NCI-H1105 (cell line): ENCODE measurements at regions not wholly inside any gene's neighbourhood (a gene's known extent, or its start where the extent isn't known, plus 50 kb on each side); places are given as distances from the start of the nearest gene placed in this dataset.
"Not testable (repeated sequence)": the region's sequence is repeated elsewhere in the genome, so short reads cannot be mapped to it uniquely, and the experiment has no call there.

Source experiments
- DNase-seq: peaks from one replicate; lab custom pipeline; 2025; lab: John Stamatoyannopoulos, UW

DNA sequence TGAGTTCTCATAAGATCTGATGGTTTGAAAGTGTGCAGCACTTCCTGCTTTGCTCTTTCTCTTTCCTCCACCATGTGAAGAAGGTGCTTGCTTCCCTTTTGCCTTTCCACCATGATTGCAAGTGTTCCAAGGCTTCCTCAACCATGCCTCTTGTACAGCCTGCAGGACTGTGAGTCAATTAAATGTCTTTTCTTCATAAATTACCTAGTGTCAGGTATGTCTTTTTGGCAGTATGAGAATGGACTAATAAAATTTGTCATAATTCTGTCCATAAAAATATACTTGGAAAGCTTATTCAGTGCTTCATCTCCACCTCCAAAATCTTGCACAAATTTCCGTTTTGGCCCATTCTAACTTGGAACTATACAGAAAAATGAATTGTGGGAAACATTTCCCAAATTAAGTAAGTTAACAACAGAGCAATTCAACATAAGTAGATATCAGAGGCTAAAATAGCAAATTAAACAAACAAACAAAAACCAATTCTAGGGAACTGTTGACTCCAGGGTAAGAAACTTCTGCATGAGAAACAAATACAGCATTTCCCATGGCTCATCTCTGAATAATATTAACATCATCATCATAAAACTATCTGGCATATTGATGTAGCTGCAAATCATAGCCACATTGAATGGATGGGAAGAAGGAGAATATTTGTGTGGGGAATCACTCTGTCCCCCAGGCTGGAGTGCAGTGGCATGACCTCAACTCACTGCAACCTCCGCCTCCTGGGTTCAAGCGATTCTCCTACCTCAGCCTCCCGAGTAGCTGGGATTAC is 459.5 kb upstream of the FAR2 start:
- DNase-seq = no peak

DNA sequence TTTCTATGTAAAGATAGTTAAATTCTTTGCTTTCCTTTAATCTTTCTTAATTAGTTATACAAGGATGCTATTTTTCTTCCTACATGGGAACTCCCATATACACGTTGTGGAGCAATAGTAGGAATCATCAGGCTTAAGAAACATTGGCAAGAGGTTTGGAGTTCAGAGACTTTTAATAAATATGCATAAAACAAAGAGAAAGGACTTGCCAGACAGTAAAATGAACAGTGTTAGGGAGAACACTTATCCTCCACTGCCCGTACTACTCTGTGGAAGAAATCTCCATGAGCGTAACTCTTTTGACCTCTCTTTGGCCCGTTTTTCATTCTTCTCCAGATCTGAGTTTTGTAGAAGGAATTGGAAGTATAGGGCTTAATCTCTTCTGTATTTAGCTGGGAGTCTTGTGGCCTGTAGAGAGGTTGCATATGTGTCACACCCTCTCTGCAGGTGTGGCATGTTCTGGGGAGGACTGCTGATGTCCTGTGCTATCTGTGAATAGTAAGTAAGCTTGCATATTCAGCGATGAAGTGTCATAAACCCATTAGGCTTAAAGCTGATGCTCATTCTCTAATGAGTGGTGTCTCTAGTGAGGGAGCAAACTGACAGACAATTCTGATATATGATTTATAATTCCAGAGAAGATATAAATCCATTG is 455.4 kb upstream of the FAR2 start:
- DNase-seq = no peak

DNA sequence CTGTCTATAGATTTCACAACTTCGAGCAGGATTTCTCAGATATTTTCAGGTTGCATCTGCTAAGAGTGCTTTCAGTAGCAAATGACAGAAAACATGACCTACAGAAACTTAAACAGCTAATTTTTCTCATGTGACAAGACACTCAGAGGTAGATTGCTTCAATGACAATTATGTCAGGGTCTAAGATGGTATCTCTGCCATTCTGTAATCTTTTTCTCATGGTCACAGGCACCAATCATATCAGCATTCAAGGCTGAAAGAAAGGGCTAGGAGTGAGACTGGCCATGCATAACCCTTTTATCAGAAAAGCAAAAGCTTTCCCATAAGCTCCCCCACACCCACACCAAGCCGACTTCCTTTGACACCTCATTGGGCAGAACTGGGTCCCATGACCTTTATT is 450.5 kb upstream of the FAR2 start:
- no peak for DNase-seq

DNA sequence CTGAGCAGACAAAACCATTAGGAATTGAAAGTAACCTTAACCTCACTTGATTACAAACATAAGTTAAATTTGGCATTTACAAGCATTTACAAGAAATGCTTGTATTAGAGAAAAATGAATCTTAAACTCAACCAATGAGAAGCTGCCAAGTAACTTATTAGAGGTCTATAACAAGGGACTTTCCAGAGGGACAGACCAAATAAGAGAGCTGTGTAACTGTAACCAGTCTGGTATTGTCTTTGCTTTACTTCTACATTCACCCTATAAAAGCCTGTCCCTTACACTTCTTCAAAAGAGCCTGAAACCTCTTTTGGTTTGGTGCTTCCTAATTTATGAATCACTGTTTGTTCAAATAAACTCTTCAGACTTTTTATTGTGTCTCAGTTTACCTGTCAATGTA is 450.0 kb upstream of the FAR2 start:
- DNase-seq = no peak

DNA sequence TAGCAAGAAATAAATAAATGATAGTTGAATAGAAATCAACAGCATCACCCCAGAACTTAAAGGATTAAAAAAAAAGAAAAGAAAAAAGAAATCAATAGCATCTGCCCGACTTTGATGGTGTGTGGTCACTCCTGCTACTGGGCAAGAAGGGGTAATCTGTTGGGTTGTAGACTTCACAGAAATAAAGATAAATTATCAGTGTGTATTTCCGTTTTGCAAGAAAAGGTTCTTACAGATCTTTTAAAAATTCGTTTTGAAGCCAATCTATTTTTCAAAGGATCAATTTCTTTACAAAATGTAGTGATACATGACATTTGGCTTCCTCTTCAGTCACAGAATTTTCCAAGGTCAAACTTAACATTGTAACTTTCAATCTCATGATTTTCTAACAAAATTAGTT is 448.9 kb upstream of the FAR2 start:
- DNase-seq = no peak

DNA sequence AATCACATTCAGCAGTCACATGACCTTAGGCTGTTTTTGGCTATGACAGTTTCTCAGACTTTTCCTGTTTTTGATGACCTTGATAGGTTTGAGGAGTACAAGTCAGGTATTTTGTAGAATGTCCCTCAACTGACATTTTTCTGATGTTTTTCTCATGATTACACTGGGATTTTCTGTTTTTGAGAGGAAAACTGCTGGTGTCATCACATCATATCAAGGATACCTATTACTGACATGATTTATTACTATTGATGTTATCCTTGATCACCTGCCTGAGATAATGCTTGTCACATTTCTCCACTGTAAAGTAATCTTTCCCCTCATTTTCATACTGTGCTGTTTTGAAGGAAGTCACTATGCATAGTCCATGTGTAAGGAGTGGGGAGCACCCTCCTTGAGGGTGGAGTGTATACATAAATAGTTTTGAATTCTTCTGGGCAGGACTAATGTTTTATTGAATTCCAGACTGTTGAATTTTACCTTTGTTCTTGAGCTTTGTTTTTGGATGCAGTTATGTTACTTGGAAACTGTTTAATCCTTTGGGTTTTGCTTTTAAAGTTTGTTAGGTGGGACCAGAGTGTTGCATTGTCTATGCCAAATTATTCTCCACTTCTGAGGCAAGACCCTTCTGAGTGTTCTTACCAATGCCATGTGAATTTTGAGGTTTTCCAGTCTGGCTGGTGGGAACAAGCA is 444.5 kb upstream of the FAR2 start:
- no peak for DNase-seq

DNA sequence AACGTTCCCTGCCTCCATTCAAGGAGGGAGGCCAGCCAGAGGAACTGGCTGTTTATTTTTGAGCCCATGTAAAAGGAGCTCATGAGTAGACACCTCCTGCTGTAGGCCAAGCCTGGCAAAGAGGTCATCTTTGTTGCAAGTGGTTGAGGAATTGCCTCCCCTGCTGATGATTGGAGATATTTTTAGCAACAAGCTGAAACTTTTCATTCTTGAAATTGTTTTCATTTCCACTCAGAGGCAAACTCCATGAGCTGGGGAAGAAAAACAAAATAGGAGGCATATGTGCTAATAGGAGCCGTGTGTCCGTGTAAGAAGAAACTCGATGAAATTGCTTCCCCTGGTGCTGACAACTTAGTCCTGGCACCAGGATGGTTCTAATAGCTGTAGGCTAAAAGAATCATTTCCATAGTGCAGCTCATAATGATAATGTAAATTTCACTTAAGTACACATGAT is 440.1 kb upstream of the FAR2 start:
- no peak for DNase-seq

DNA sequence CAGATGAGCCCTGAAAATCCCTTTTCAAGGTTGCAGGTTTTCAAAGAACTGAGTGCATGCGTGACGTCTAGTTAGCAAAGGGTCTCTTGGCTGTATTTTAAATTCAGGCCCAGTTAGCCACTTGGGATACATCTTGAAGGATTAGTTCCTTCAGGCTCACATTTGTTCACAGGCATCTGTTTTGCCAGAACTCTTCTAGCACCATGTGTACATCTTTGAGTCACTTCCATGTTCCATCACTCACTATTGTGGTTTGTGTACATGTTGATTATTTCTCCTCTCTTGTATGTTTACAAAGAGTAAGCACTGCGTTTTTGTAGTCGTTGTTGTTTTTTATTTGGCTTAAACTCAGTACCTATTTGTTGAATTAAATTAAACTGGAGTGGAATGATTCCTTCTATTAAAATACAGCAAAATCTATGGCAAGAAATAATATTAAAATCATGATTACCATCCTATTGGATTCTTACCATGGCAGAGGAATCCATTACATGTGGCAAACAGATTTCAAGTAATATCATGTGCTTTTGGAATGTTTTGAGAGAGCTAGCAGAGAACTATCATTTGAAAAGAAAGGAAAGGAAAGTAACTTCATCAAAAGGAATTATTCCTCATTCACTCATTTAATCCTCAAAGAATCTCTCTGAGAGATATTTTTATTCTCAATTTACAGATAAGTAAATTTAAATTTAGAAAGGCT is 438.9 kb upstream of the FAR2 start:
- DNase-seq = no peak

DNA sequence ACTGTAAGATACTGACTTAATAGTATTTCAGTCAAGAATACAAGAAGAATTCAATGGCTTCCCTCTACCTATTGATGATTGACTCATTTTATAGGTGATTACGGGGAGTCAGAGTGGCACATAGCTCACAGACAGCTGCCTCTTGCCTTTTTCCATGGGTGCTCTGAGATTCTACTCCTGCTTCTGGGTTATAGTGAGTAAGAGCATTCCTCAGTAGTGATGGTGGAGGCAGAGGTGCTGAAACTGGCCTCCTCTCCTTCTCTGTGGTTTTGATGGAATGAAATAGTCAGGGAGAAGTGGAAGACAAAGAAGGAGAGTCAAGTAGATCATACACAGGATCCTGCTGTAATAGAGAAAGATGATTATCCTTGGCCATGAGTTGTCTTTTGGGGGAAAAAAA is 438.2 kb upstream of the FAR2 start:
- DNase-seq = no peak

DNA sequence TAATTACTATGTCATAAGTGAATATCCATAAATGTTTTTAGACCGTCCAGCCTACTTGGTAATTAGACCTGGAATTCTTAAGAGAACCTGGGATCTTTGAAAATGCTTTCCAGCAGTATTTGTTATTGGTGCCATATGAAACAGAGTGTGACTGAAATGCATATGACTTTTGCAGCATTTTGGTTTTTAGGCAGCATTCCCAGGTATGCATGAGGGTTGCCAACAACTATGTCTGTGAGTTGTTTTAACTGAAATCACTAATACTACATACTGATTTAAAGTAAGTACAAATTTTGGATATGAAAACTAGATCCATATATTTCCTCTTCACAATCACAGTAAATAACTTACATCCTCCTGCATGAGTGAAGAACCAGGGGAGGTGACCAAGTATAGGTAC is 437.7 kb upstream of the FAR2 start:
- no peak for DNase-seq

DNA sequence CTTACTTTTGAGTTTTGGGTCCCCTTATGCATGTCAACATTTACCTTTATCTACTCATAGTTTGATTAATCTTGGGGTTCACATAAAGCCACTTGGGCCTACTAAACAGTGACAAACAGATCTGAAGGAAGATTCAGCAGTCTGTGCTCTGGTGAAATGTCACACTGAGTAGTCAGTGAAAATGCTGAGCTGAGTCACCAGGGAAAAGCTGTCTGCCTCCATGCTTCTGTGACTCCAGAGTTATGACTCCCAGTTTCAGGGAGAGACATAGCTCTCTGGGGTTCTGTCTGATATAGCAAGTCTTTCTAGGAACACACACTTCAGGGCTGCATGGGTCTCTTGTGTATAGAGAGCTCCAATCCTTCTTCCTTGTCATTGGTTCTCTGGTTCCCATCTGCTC is 406.3 kb upstream of the FAR2 start:
- no peak for DNase-seq

DNA sequence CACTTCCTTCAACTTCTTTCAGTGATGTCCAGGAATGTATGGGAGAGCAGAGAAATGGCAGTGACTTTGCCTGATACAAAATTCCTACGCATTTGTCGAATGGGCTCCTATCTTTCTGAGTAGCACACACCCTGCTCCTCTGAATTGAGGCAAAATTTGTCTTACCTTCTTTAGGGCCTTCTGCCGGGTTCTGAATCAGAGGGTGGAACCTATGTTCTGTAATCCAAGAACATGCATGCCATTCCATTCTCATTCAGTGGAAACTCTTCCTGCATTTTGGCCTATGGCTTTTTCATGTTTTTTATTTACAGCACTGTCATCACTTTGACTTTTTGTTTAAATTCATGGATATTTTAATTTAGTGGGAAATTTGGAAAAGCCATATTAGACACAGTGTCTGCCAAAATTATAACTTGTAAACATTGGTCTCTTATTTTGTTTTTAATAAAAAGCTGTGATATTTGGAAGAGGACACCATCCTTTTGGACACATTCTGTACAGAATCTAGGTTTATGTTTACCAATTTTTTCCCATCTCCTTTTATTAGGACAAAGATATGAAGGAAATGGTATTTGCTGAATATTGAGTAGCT is 402.2 kb upstream of the FAR2 start:
- no peak for DNase-seq

DNA sequence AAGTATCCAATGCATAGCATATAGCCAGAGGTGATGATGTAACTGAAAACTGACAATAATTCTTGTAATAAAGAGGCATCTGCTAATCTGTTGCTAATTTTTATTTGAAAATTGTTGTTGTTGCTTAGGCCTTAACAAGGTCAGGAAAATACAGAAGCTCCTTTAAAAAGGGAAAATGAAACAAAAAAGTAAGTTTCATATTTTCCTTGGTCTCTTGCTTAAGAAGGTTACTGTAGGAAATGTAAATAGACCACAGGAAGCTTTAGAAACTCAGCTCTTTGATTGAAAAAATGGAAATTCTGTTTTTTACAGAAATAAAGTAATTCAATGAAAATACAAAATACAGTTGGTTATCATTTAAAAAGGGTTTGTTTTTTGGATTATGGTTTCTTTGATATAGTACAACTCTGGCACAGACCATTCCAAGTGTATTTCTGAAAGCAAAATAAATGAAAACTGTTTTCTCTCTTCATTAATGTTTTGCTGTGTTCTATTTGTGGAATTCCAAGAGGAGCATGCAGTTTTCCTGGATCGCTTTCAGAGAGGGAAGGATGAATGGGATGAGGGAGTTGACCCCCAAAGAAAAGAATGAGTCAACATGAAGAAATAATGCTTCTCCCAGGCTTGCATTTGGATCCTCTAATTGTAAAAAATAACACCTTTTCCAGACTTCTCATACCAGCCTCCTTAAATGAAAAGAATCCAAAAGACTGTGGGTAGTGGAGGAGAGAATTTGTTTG is 398.0 kb upstream of the FAR2 start:
- no peak for DNase-seq

DNA sequence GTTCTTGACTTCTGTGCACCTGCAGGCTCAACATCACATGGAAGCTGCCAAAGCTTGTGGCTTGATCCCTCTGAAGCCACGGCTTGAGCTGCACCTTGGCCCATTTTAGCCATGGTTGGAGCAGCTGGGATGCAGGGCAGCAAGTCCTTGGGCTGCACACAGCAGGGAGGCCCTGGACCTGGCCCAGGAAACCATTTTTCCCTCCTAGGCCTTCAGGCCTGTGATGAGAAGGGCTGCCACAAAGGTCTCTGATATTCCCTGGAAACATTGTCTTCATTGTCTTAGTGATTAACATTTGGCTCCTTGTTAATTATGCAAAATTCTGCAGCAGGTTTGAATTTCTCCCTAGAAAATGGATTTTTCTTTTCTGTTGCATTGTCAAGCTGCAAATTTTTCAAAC is 394.1 kb upstream of the FAR2 start:
- no peak for DNase-seq

DNA sequence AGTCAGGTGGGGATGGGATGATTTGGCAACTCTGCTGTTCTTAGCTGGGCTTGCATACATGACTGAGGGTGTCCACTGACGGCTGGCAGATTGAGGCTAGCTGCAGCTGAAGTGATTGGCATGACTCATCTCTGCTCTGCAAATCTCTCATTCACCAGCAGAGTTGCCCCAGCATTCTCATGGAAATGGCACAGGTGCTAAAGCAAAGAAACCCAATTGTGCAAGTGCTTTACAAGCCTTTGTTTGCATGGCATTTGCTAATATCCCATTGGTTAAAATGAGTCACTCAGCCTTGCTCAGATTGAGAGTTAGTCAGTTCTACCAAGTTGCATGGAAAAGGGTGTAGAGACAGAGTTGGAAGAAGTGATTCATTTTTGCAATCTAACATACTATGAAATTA is 389.7 kb upstream of the FAR2 start:
- DNase-seq = no peak

DNA sequence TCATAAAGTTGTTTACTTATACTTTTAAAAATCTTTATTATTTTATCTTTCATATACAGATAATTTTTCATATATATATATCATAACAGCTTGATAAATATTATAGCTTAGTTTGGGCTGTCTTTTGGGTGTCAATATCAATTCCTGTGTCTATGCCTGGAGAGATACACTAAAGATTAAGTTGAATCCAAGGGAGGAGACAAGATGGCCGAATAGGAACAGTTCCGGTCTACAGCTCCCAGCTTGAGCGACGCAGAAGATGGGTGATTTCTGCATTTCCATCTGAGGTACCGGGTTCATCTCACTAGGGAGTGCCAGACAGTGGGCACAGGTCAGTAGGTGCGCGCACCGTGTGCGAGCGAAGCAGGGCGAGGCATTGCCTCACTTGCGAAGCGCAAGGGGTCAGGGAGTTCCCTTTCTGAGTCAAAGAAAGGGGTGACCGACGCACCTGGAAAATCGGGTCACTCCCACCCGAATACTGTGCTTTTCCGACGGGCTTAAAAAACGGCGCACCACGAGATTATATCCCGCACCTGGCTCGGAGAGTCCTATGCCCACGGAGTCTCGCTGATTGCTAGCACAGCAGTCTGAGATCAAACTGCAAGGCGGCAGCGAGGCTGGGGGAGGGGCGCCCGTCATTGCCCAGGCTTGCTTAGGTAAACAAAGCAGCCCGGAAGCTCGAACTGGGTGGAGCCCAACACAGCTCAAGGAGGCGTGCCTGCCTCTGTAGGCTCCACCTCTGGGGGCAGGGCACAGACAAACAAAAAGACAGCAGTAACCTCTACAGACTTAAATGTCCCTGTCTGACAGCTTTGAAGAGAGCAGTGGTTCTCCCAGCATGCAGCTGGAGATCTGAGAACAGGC is 388.8 kb upstream of the FAR2 start:
- not testable (repeated sequence) for DNase-seq

DNA sequence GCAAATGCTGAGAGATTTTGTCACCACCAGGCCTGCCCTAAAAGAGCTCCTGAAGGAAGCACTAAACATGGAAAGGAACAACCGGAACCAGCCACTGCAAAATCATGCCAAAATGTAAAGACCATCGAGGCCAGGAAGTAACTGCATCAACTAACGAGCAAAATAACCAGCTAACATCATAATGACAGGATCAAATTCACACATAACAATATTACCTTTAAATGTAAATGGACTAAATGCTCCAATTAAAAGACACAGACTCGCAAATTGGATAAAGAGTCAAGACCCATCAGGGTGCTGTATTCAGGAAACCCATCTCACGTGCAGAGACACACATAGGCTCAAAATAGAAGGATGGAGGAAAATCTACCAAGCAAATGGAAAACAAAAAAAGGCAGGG is 387.2 kb upstream of the FAR2 start:
- DNase-seq = not testable (repeated sequence)

DNA sequence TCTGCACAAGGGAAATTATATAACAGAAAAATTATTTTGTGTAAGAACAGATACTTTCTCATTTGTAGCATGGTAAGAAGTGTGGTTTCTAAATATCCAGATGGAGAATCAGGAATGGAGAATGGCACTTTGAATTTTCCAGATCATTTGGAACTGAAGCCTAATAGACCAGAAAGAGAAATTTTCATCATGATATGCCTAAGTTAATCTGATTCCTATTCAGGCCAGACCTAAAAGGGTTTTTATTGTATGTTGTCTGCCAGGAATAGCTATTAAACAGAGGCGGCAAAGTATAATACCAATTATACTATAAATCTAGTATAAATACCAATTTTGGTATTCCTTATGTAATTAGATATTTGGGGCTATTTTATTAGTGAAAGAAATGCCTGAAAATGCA is 382.7 kb upstream of the FAR2 start:
- no peak for DNase-seq

DNA sequence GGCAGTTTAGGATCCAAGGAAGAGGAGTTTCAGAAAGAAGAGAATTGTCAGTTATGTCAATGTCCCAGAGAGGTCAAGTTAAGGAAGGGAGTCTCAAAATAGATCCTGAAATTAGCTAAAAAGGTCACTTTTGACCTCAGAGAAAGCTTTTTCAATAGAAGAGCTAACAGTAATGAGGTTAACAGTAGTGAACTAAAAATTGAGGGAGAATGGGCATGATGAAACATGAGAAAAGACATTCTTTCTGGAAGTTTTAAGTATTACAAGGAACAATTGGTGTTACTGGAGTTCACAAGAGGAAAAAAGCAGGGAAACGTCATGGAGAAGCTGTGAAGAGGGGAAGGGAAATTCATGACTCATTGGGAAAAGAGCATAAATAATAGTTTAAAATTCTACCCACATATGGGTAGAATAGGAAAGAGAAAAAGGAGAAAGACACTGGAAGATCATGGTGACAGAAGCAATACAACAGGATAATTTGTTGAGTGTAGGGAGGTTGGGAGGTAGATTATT is 381.2 kb upstream of the FAR2 start:
- no peak for DNase-seq

DNA sequence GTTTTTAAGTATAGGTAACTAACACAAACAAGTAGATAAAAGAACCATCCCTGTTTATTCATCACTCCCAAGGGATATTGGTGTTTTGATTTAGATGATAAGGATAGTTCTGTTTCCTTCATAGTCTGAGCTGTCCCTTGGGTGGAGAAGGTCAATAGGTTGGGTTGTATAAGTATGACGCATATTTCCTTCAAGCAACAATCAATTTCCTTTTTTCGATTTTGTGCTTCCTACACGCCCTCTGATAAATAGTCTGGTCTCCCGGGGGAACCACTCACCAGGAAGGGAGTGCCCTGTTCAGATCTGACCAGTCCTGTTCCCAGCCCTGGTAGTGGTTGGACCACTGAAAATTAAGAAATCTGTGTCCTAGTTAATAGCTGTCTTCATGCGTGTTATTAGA is 378.8 kb upstream of the FAR2 start:
- DNase-seq = no peak
